SK-N-SH (cell line): ENCODE measurements at regions not wholly inside any gene's neighbourhood (a gene's known extent, or its start where the extent isn't known, plus 50 kb on each side); places are given as distances from the start of the nearest gene placed in this dataset.

ENCODE experiments used
- CTCF ChIA-PET: fragments of 300-600, 350-600 bp; formaldehyde crosslinking; extraction: SDS; loops from one replicate; lab custom pipeline; 2021; lab: Yijun Ruan, JAX
- POLR2A ChIA-PET: fragments of 350-600 bp; sonication (Branson Sonifier 250); formaldehyde crosslinking; extraction: SDS; loops from one replicate; lab custom pipeline; 2020; ENCODE audit warnings: antibody characterized with exemption, inconsistent platforms; lab: Yijun Ruan, JAX
- DNase-seq: peaks from one replicate; pipeline ENCODE4 v3.0.0; 2012
- H2AFZ ChIP-seq: fragments of 200-600 bp; sonication (generic); 2 replicates; pipeline ENCODE4 v1.8.1; 2016; ENCODE audit warnings: antibody characterized with exemption, mild to moderate bottlenecking, low read depth
- H3F3A ChIP-seq: fragments of 200-600 bp; sonication (generic); replicated peaks from 2 replicates; pipeline ENCODE3; 2016; ENCODE audit warnings: antibody characterized with exemption, mild to moderate bottlenecking; ENCODE audit not compliant: insufficient read depth
- H3K27ac ChIP-seq, 2 experiments: fragments of 200-500 bp in 1 of 2; fragments of 200-600 bp in 1 of 2; sonication (Bioruptor generic) in 1 of 2; sonication (generic), shearing (Covaris generic) in 1 of 2; 2 replicates each; pipeline versions ENCODE4 v1.5.1 to v1.6.1; 2014 to 2016; ENCODE audit warnings: low read depth in 2 of 2, inconsistent platforms in 1 of 2, low read length in 1 of 2, mild to moderate bottlenecking in 1 of 2, mixed read lengths in 1 of 2
- H3K27me3 ChIP-seq: fragments of 200-600 bp; sonication (generic), shearing (Covaris generic); 2 replicates; pipeline ENCODE4 v1.6.1; 2016; ENCODE audit warnings: mixed run types; ENCODE audit not compliant: insufficient read depth
- H3K36me3 ChIP-seq, 2 experiments: fragments of 200-500 bp in 1 of 2; fragments of 200-600 bp in 1 of 2; sonication (Bioruptor generic) in 1 of 2; sonication (generic) in 1 of 2; replicated peaks in 1 of 2; 2 replicates each; pipeline versions ENCODE3 to v1.5.1; 2014 to 2016; ENCODE audit warnings: low read length in 1 of 2, mild to moderate bottlenecking in 1 of 2; ENCODE audit not compliant: insufficient read depth in 2 of 2, control insufficient read depth in 1 of 2
- H3K4me1 ChIP-seq, 2 experiments: fragments of 200-500 bp in 1 of 2; fragments of 200-600 bp in 1 of 2; sonication (Bioruptor generic) in 1 of 2; sonication (generic), shearing (Covaris generic) in 1 of 2; 2 replicates each; pipeline versions ENCODE4 v1.5.1 to v1.6.1; 2014 to 2016; ENCODE audit warnings: low read depth in 1 of 2, low read length in 1 of 2, mixed run types in 1 of 2; ENCODE audit not compliant: insufficient read depth in 2 of 2, control insufficient read depth in 1 of 2
- H3K4me2 ChIP-seq: fragments of 200-600 bp; sonication (generic), shearing (Covaris generic); 2 replicates; pipeline ENCODE4 v1.6.1; 2017; ENCODE audit warnings: mixed run types
- H3K4me3 ChIP-seq, 2 experiments: fragments of 200-500 bp in 1 of 2; fragments of 200-600 bp in 1 of 2; sonication (Bioruptor generic) in 1 of 2; sonication (generic), shearing (Covaris generic) in 1 of 2; 2 replicates each; pipeline versions ENCODE4 v1.5.1 to v1.8.1; 2014 to 2016; ENCODE audit warnings: low read depth in 2 of 2, inconsistent platforms in 1 of 2, low read length in 1 of 2, mild to moderate bottlenecking in 1 of 2, mixed read lengths in 1 of 2, moderate library complexity in 1 of 2
- H3K79me2 ChIP-seq: fragments of 200-600 bp; sonication (generic); 2 replicates; pipeline ENCODE4 v1.8.1; 2017; ENCODE audit warnings: mild to moderate bottlenecking; ENCODE audit not compliant: insufficient read depth
- H3K9ac ChIP-seq: fragments of 200-600 bp; sonication (generic); 2 replicates; pipeline ENCODE4 v1.6.1; 2017; ENCODE audit warnings: mixed run types
- H3K9me2 ChIP-seq: fragments of 200-600 bp; sonication (generic); 2 replicates; pipeline ENCODE4 v1.6.1; 2017; ENCODE audit warnings: mixed run types
- H3K9me3 ChIP-seq: fragments of 200-600 bp; sonication (generic); 2 replicates; pipeline ENCODE4 v1.6.1; 2017; ENCODE audit warnings: mixed run types, mild to moderate bottlenecking, moderate library complexity
- H4K20me1 ChIP-seq: fragments of 200-600 bp; sonication (generic); 2 replicates; pipeline ENCODE4 v1.6.1; 2017; ENCODE audit warnings: mild to moderate bottlenecking, mixed run types; ENCODE audit not compliant: insufficient read depth
- ELF1 ChIP-seq: IDR thresholded peaks from 2 replicates; pipeline ENCODE4 v1.4.0; 2012
- EP300 ChIP-seq, 2 experiments: IDR thresholded peaks; 2 replicates each; pipeline versions ENCODE4 v1.4.0 to v1.6.1; 2012; ENCODE audit warnings: borderline replicate concordance in 1 of 2, low read depth in 1 of 2, low read length in 1 of 2
- FOSL2 ChIP-seq: IDR thresholded peaks from 2 replicates; pipeline ENCODE4 v1.4.0; 2012; ENCODE audit warnings: low read depth, mild to moderate bottlenecking, moderate library complexity, borderline replicate concordance
- FOXM1 ChIP-seq: IDR thresholded peaks from 2 replicates; pipeline ENCODE4 v1.4.0; 2012; ENCODE audit warnings: low read depth, mild to moderate bottlenecking
- MXI1 ChIP-seq: IDR thresholded peaks from 2 replicates; pipeline ENCODE4 v1.6.1; 2012; ENCODE audit warnings: mild to moderate bottlenecking, low read depth, low read length, improper control_type of control experiment
- NFIC ChIP-seq: IDR thresholded peaks from 2 replicates; pipeline ENCODE4 v1.4.0; 2012; ENCODE audit warnings: borderline replicate concordance
- POLR2AphosphoS5 ChIP-seq: IDR thresholded peaks from 2 replicates; pipeline ENCODE4 v1.6.1; 2012; ENCODE audit warnings: low read depth, low read length
- RAD21 ChIP-seq: IDR thresholded peaks from 2 replicates; pipeline ENCODE4 v1.6.1; 2012; ENCODE audit warnings: mild to moderate bottlenecking, low read length
- RCOR1 ChIP-seq: fragments of 150-350 bp; IDR thresholded peaks from 2 replicates; pipeline ENCODE4 v1.6.1; 2017; ENCODE audit warnings: antibody characterized with exemption, low read length
- REST ChIP-seq: IDR thresholded peaks from 2 replicates; pipeline ENCODE4 v1.6.1; 2012; ENCODE audit warnings: mild to moderate bottlenecking, low read depth, low read length, moderate library complexity
- RFX5 ChIP-seq: IDR thresholded peaks from 2 replicates; pipeline ENCODE4 v1.6.1; 2012; ENCODE audit warnings: mild to moderate bottlenecking, improper control_type of control experiment, low read length
- RXRA ChIP-seq: IDR thresholded peaks from 2 replicates; pipeline ENCODE4 v1.4.0; 2012; ENCODE audit warnings: low read depth, mild to moderate bottlenecking, borderline replicate concordance
- SIN3A ChIP-seq: IDR thresholded peaks from 2 replicates; pipeline ENCODE4 v1.6.1; 2012; ENCODE audit warnings: low read depth, mild to moderate bottlenecking, low read length, moderate library complexity, borderline replicate concordance
- SMC3 ChIP-seq: IDR thresholded peaks from 2 replicates; pipeline ENCODE4 v1.6.1; 2012; ENCODE audit warnings: low read depth, low read length, improper control_type of control experiment
- TCF12 ChIP-seq: IDR thresholded peaks from 2 replicates; pipeline ENCODE4 v1.4.0; 2012
- ZBTB33 ChIP-seq: IDR thresholded peaks from 2 replicates; pipeline ENCODE4 v1.4.0; 2012; ENCODE audit warnings: low read depth, borderline replicate concordance
- WGBS: methylation state at CpG from one replicate; pipeline ENCODE4 v1.1.6; 2017; ENCODE audit warnings: low lambda C conversion rate; 5-methylcytosine and 5-hydroxymethylcytosine counted together
- TF ChIP-seq, protein P1 (sequence below): IDR thresholded peaks from 2 replicates; pipeline ENCODE4 v1.4.0; 2012; ENCODE audit warnings: low read depth
- TF ChIP-seq, protein P2 (sequence below): IDR thresholded peaks from 2 replicates; pipeline ENCODE4; 2012
- TF ChIP-seq, protein P3 (sequence below): IDR thresholded peaks from 2 replicates; pipeline ENCODE4 v1.4.0; 2012; ENCODE audit warnings: low read depth, borderline replicate concordance
- TF ChIP-seq, protein P4 (sequence below): fragments of 150-350 bp; IDR thresholded peaks from 2 replicates; pipeline ENCODE4 v1.6.1; 2016; ENCODE audit warnings: mild to moderate bottlenecking, low read depth, low read length

GRCh38 chr12:41899577-41899976, 245.1 kb downstream of the GXYLT1 start:
- WGBS: 80% methylated on average over 1 of the region's 1 CpG
- POLR2A ChIA-PET: no interaction called here

More at GRCh38 chr12:41899577-41899976, 245.1 kb downstream of the GXYLT1 start:
- Histone ChIP-seq H3K9ac (no peak overlapping the region), H3K36me3 (no peaks in the 10 kb centered on the region), H3K9me2 (no peaks in the 10 kb centered on the region), H3K4me2 (no peak overlapping the region), H4K20me1 (no peaks in the 10 kb centered on the region), H3K9me3 (no peaks in the 10 kb centered on the region), H3F3A (no peaks in the 10 kb centered on the region), H3K4me1 (peaks cover 0 to 4% of the 10 kb centered on the region in 2 experiments; a peak in 1 of 4 replicates), H2AFZ (no peak overlapping the region), H3K27me3 (no peaks in the 10 kb centered on the region), H3K27ac (no peak overlapping the region), H3K79me2 (no peaks in the 10 kb centered on the region), H3K4me3 (no peak overlapping the region)
- TF ChIP-seq, protein P1, sequence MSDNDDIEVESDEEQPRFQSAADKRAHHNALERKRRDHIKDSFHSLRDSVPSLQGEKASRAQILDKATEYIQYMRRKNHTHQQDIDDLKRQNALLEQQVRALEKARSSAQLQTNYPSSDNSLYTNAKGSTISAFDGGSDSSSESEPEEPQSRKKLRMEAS: no peak
- TF ChIP-seq FOSL2: no peak
- TF ChIP-seq EP300 (IDR thresholded peaks at IDR 0.05; ENCODE audit: borderline replicate concordance in 1 of 2, low read depth in 1 of 2, low read length in 1 of 2): no peak
- no peak for TF ChIP-seq MXI1
- no peak for TF ChIP-seq POLR2AphosphoS5
- TF ChIP-seq NFIC: no peak
- TF ChIP-seq TCF12: no peak
- no peak for TF ChIP-seq RXRA
- no peak for TF ChIP-seq ELF1
- TF ChIP-seq FOXM1: no peak
- TF ChIP-seq SMC3: no peak
- TF ChIP-seq, protein P2, sequence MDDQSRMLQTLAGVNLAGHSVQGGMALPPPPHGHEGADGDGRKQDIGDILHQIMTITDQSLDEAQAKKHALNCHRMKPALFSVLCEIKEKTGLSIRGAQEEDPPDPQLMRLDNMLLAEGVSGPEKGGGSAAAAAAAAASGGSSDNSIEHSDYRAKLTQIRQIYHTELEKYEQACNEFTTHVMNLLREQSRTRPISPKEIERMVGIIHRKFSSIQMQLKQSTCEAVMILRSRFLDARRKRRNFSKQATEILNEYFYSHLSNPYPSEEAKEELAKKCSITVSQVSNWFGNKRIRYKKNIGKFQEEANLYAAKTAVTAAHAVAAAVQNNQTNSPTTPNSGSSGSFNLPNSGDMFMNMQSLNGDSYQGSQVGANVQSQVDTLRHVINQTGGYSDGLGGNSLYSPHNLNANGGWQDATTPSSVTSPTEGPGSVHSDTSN: no peak
- TF ChIP-seq, protein P3, sequence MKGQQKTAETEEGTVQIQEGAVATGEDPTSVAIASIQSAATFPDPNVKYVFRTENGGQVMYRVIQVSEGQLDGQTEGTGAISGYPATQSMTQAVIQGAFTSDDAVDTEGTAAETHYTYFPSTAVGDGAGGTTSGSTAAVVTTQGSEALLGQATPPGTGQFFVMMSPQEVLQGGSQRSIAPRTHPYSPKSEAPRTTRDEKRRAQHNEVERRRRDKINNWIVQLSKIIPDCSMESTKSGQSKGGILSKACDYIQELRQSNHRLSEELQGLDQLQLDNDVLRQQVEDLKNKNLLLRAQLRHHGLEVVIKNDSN: no peak
- TF ChIP-seq ZBTB33: no peak
- TF ChIP-seq, protein P4, sequence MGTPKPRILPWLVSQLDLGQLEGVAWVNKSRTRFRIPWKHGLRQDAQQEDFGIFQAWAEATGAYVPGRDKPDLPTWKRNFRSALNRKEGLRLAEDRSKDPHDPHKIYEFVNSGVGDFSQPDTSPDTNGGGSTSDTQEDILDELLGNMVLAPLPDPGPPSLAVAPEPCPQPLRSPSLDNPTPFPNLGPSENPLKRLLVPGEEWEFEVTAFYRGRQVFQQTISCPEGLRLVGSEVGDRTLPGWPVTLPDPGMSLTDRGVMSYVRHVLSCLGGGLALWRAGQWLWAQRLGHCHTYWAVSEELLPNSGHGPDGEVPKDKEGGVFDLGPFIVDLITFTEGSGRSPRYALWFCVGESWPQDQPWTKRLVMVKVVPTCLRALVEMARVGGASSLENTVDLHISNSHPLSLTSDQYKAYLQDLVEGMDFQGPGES: no peak
- TF ChIP-seq RFX5: no peak
- no peak for TF ChIP-seq RCOR1
- no peak for TF ChIP-seq RAD21
- TF ChIP-seq REST: no peak
- no peak for TF ChIP-seq SIN3A
- DNase-seq: no peak
- CTCF ChIA-PET: no interaction called here
